Endothelial cell (in vitro differentiated cells): ENCODE measurements at regions not wholly inside any gene's neighbourhood (a gene's known extent, or its start where the extent isn't known, plus 50 kb on each side); places are given as distances from the start of the nearest gene placed in this dataset.

Source experiments
- DNase-seq: peaks from one replicate; pipeline ENCODE4 v3.0.0; 2021; ENCODE audit warnings: low spot score
- H3K27ac Mint-ChIP-seq: one replicate; pipeline ENCODE4 v1.8.0; 2021; ENCODE audit warnings: mixed read lengths, inconsistent platforms; ENCODE audit not compliant: unreplicated experiment
- H3K27me3 Mint-ChIP-seq: one replicate; pipeline ENCODE4 v1.8.0; 2021; ENCODE audit warnings: mild to moderate bottlenecking, moderate library complexity, mixed read lengths, inconsistent platforms; ENCODE audit not compliant: unreplicated experiment
- H3K36me3 Mint-ChIP-seq: one replicate; pipeline ENCODE4 v1.8.0; 2021; ENCODE audit warnings: mild to moderate bottlenecking, low read depth, mixed read lengths, inconsistent platforms; ENCODE audit not compliant: unreplicated experiment
- H3K4me1 Mint-ChIP-seq: one replicate; pipeline ENCODE4 v1.8.0; 2021; ENCODE audit warnings: mild to moderate bottlenecking, mixed read lengths, inconsistent platforms; ENCODE audit not compliant: unreplicated experiment
- H3K4me3 Mint-ChIP-seq: one replicate; pipeline ENCODE4 v1.8.0; 2021; ENCODE audit warnings: mild to moderate bottlenecking, mixed read lengths, inconsistent platforms; ENCODE audit not compliant: unreplicated experiment
- H3K9me3 Mint-ChIP-seq: one replicate; pipeline ENCODE4 v1.8.0; 2021; ENCODE audit warnings: mixed read lengths, inconsistent platforms; ENCODE audit not compliant: unreplicated experiment
- CTCF ChIP-seq: fragments of 200-600 bp; sonication (generic); IDR thresholded peaks from one replicate; pipeline ENCODE4 v1.5.0; 2021; ENCODE audit warnings: antibody characterized with exemption; ENCODE audit not compliant: unreplicated experiment

- no peak overlapping the region for H3K4me3 Mint-ChIP-seq
- peaks cover 7% of the 10 kb centered on the region for H3K27me3 Mint-ChIP-seq
- H3K9me3 Mint-ChIP-seq: no peaks in the 10 kb centered on the region
- no peak for DNase-seq
- peak overlapping the region; percentile 59 for H3K27ac Mint-ChIP-seq
- H3K36me3 Mint-ChIP-seq: no peaks in the 10 kb centered on the region
- TF ChIP-seq CTCF: no peak
- H3K4me1 Mint-ChIP-seq: no peaks in the 10 kb centered on the region
These were observed 241.8 kb downstream of the RBFOX3 start for GRCh38 chr17:79369001-79369400.

- H3K4me1 Mint-ChIP-seq: no peaks in the 10 kb centered on the region
- peaks cover 6% of the 10 kb centered on the region for H3K27me3 Mint-ChIP-seq
- H3K27ac Mint-ChIP-seq: peak overlapping the region; percentile 59
- no peaks in the 10 kb centered on the region for H3K9me3 Mint-ChIP-seq
- H3K36me3 Mint-ChIP-seq: no peaks in the 10 kb centered on the region
- DNase-seq: no peak
- no peak for TF ChIP-seq CTCF
- H3K4me3 Mint-ChIP-seq: no peak overlapping the region
These were observed 242.3 kb downstream of the RBFOX3 start for GRCh38 chr17:79368521-79368920.

GRCh38 chr17:79366988-79367571 lies 243.8 kb downstream of the RBFOX3 start:
- peaks cover 6% of the 10 kb centered on the region for H3K27me3 Mint-ChIP-seq
- no peak overlapping the region for H3K27ac Mint-ChIP-seq
- no peaks in the 10 kb centered on the region for H3K9me3 Mint-ChIP-seq
- no peaks in the 10 kb centered on the region for H3K36me3 Mint-ChIP-seq
- no peaks in the 10 kb centered on the region for H3K4me1 Mint-ChIP-seq
- TF ChIP-seq CTCF: no peak
- no peak overlapping the region for H3K4me3 Mint-ChIP-seq
- no peak for DNase-seq

DNA sequence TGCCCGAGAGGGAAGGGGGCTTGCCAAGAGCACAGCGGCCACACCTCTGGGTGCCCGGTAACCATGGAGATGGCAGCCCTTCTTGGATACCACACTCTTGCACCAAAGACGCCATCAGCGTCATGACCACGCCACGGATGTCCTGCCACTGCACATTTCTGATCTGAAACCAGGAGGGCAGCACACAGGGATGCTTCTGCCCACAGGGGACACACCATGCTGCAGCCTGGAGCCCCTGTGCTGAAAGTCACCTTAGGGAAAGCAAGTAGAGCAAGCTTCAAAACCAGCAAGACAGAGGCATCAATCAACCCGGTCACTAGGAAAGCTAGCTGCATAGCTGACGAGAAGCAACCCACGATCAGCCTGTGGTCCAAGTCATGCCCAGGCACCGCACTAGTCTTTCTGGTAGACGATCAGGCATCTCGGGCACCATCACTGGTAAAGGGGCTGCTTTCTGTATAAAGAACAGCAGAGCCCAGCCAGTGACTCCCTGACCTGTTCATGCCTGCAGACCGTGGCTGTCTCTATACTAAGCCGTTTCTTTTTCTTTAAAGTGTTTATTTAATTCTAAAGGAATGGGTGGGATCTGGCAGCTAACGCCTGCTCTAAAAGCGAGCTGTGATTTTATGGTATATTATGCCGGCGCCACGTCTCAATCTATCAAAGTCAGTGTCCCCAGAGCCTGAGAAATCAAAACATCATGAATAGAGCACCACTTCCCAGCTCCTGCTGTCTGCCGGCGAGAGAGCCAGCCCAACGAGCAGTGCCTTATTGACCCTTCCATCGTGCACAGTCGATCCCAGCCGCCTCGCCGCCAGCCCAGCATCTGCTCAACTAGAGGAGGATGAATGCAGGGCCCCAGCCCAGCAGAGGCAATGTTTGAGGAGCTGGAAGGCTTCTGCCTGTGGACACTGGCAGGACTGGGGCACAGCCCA lies 244.7 kb downstream of the RBFOX3 start:
- Mint-ChIP-seq H3K9me3 (no peaks in the 10 kb centered on the region), H3K36me3 (no peaks in the 10 kb centered on the region), H3K27ac (no peak overlapping the region), H3K4me3 (no peak overlapping the region), H3K27me3 (peaks cover 8% of the 10 kb centered on the region), H3K4me1 (no peaks in the 10 kb centered on the region)
- no peak for DNase-seq
- TF ChIP-seq CTCF: no peak

DNA sequence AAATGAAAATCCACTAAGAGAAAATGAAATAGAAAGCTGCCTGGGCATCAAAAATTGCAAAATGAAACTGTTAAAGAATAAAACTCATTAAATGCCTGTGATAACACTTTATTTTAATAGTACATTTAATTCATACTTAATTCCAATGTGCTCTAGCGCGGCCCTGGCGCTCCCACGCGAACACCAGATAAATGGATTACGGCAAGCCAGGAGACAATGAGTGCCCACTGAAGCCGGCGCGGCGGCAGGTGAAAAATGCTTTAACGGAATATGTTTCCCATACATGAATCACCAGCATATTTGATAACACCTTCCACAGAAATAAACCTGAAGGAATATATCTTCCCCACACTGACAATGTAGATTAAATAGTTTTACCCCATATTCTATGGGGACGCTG lies 245.5 kb downstream of the RBFOX3 start:
- peaks cover 8% of the 10 kb centered on the region for H3K27me3 Mint-ChIP-seq
- no peak for TF ChIP-seq CTCF
- no peak overlapping the region for H3K4me3 Mint-ChIP-seq
- H3K27ac Mint-ChIP-seq: no peak overlapping the region
- DNase-seq: no peak
- no peaks in the 10 kb centered on the region for H3K4me1 Mint-ChIP-seq
- no peaks in the 10 kb centered on the region for H3K9me3 Mint-ChIP-seq
- H3K36me3 Mint-ChIP-seq: no peaks in the 10 kb centered on the region
